ENCODE measurements at regions not wholly inside any gene's neighbourhood (a gene's known extent, or its start where the extent isn't known, plus 50 kb on each side); places are given as distances from the start of the nearest gene placed in this dataset.

GRCh38 chr22:34604312-34604711, 461.6 kb upstream of the ISX start:
- 60 to 82% methylated on average over 3 of the region's 3 CpGs for WGBS, 2 donors
- intact Hi-C loops (cut with DNase I) = no loop called here
- no peaks in the 10 kb centered on the region for H3K27me3 ChIP-seq
- no peak for DNase-seq
- no peaks in the 10 kb centered on the region for H3K36me3 ChIP-seq
- no peak overlapping the region for H3K27ac ChIP-seq
- no peak for TF ChIP-seq CTCF (IDR thresholded peaks at IDR 0.05)
- no peak for TF ChIP-seq EP300 (IDR thresholded peaks at IDR 0.05)
- H3K9me3 ChIP-seq = no peaks in the 10 kb centered on the region
- H3K4me1 ChIP-seq = no peaks in the 10 kb centered on the region
- H3K4me3 ChIP-seq = no peak overlapping the region

- WGBS, 2 donors = 79 to 90% methylated on average over 5 of the region's 5 CpGs
Observed at GRCh38 chr22:34608106-34608505, 457.9 kb upstream of the ISX start.

GRCh38 chr22:34608540-34609115, 457.3 kb upstream of the ISX start:
- Histone ChIP-seq H3K4me1 (no peaks in the 10 kb centered on the region), H3K9me3 (no peaks in the 10 kb centered on the region), H3K4me3 (no peak overlapping the region), H3K27me3 (no peaks in the 10 kb centered on the region), H3K27ac (no peak overlapping the region), H3K36me3 (no peaks in the 10 kb centered on the region)
- 13 to 50% methylated on average over 1 of the region's 1 CpG for WGBS, 2 donors
- DNase-seq = no peak
- intact Hi-C loops (cut with DNase I) = no loop called here
- no peak for TF ChIP-seq POLR2AphosphoS5 (IDR thresholded peaks at IDR 0.05)
- TF ChIP-seq EP300 (IDR thresholded peaks at IDR 0.05) = no peak
- no peak for TF ChIP-seq CTCF (IDR thresholded peaks at IDR 0.05)
- no peak for TF ChIP-seq POLR2A (IDR thresholded peaks at IDR 0.05)

More at GRCh38 chr22:34608106-34608505, 457.9 kb upstream of the ISX start:
- intact Hi-C loops (cut with DNase I) = no loop called here
- Histone ChIP-seq H3K27ac (no peak overlapping the region), H3K4me1 (no peaks in the 10 kb centered on the region), H3K36me3 (no peaks in the 10 kb centered on the region), H3K9me3 (no peaks in the 10 kb centered on the region), H3K27me3 (no peaks in the 10 kb centered on the region), H3K4me3 (no peak overlapping the region)
- TF ChIP-seq CTCF (IDR thresholded peaks at IDR 0.05) = no peak
- no peak for TF ChIP-seq EP300 (IDR thresholded peaks at IDR 0.05)
- no peak for TF ChIP-seq POLR2A (IDR thresholded peaks at IDR 0.05)
- no peak for TF ChIP-seq POLR2AphosphoS5 (IDR thresholded peaks at IDR 0.05)
- DNase-seq = no peak

GRCh38 chr22:34609646-34610045, 456.3 kb upstream of the ISX start:
- Histone ChIP-seq H3K9me3 (no peaks in the 10 kb centered on the region), H3K27ac (no peak overlapping the region), H3K4me1 (no peaks in the 10 kb centered on the region), H3K4me3 (no peak overlapping the region), H3K27me3 (no peaks in the 10 kb centered on the region), H3K36me3 (no peaks in the 10 kb centered on the region)
- 92 to 94% methylated on average over 5 of the region's 5 CpGs for WGBS, 2 donors
- no peak for DNase-seq
- TF ChIP-seq CTCF (IDR thresholded peaks at IDR 0.05) (no peak), EP300 (IDR thresholded peaks at IDR 0.05) (no peak), POLR2AphosphoS5 (IDR thresholded peaks at IDR 0.05) (no peak), POLR2A (IDR thresholded peaks at IDR 0.05) (no peak)
- intact Hi-C loops (cut with DNase I) = no loop called here

- WGBS, 2 donors = 88 to 91% methylated on average over 9 of the region's 9 CpGs
- Histone ChIP-seq H3K27ac (no peak overlapping the region), H3K36me3 (no peaks in the 10 kb centered on the region), H3K27me3 (no peaks in the 10 kb centered on the region), H3K4me3 (no peak overlapping the region), H3K9me3 (no peaks in the 10 kb centered on the region), H3K4me1 (no peaks in the 10 kb centered on the region)
- no peak for TF ChIP-seq EP300 (IDR thresholded peaks at IDR 0.05)
- TF ChIP-seq POLR2AphosphoS5 (IDR thresholded peaks at IDR 0.05) = no peak
- TF ChIP-seq POLR2A (IDR thresholded peaks at IDR 0.05) = no peak
- no peak for TF ChIP-seq CTCF (IDR thresholded peaks at IDR 0.05)
- no peak for DNase-seq
- intact Hi-C loops (cut with DNase I) = no loop called here
Observed at GRCh38 chr22:34620161-34620560, 445.8 kb upstream of the ISX start.
